Inferior parietal cortex (tissue), 1 donor: ENCODE measurements at regions not wholly inside any gene's neighbourhood (a gene's known extent, or its start where the extent isn't known, plus 50 kb on each side); places are given as distances from the start of the nearest gene placed in this dataset.
"Not testable (repeated sequence)": the region's sequence is repeated elsewhere in the genome, so short reads cannot be mapped to it uniquely, and the experiment has no call there.

Experiments
- DNase-seq: peaks from one replicate; pipeline ENCODE4 v3.0.0-alpha.2; 2016; ENCODE audit errors: extremely low spot score

DNA sequence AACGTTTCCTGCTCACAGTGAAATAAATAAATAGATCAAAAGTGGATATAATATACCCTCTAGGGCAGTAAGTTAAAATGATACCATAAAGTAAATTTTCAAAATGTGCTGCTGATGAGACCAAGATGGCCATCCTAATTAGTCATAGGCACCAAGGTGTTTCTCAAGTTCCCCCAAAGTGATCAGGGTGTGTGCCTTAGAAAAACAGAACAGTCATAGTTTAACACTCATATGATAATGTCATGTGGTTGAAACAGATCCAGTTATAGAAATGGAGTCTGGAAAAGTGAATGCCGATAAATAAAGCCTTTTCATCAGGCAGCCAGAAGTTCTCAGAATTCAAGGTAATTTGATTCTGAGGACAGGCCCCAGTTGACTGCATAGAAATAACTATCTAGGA lies 161.5 kb upstream of the CDKN2B start:
- no peak for DNase-seq

DNA sequence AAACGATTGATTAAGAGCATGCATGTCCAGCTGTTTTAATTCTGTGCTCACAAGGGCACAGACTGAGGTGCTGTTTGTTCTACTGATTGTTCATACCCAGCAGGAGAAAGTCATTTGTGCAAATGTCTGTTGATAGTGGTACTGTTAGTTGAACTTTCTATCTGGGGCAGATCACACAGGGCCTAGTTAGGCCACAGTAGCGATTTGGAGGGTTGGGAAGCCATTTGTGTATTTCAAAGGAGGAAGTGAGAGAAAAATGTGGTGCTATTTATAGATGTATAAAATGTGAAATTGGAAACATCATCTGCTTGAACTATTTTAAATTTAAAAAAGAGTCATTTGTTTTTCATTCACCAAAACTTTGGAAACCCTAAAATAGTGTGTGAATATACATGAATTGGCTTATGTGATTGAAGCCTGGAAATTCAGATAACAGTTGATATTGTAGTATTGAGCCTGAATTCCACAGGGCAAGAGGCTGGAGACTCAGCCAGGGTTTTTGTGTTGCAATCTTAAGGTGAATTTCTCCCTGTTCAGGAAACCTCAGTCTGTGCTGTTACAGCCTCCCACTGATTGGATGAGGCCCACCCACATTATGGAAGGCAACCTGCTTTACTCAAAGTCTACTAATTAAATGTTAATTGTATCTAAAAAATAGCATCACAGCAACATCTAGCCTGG lies 162.0 kb upstream of the CDKN2B start:
- no peak for DNase-seq

DNA sequence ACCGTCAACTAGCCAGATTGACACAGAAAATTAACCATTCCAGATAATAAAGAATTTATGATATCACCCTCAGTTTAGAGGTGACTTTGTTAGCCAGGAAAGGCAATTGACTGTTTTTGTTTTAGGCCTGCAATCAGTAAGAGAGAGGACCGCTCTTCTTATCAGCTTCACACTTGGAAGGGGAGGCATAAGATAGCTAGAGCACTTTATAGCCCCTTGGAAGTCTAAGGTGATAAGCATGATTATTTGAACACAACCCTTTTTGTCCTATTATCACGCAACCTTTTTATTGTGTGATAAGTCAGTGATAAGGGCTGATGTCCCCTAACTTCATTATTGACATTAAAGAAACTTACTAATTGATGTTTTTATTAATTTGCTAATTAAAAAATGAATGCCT lies 162.6 kb upstream of the CDKN2B start:
- DNase-seq: no peak

DNA sequence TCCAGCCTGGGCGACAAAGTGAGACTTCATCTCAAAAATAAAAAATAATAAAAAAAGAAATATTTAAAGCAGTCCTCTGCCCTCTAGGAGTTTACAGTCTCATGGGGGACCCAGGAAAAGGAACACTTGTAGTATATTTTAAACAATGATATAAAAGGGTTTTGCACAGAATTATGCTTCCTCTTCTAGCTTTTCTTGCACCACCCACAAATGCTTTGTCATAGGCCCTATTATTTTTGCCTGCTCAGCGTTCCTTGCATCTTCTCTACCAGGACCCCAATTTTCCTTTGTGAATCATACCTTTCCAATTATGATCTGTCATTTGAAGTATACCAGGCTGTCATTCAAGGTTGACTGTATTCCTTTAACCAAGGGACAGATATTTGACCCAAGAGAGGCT lies 164.8 kb upstream of the CDKN2B start:
- DNase-seq: no peak

DNA sequence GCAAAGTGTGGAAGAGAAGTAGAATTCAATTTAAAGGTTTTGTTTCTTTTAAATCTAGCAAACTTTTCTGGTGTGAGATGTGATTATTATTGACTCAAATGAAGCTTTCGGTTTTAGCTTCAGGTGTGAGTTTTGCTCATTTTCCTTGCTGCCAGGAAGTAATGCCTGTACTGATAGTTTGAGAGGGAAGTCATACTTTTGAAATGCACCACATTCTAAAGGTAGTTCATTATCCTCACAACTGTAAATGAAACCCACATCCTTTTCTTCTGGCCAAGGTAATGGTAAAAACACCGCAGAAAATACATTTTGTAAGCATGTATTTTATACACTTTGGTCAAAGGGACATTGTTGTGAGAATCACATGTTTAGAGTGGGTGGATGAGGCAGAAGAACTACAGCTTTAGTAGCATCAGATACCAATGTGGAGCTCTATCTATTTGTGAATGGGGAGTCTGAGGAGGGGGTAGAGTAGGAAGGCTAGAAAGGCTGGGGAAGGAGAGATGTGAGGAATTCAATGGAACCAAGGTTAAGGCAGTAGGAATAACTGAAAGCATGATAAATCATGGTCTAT lies 167.0 kb upstream of the CDKN2B start:
- DNase-seq: no peak

DNA sequence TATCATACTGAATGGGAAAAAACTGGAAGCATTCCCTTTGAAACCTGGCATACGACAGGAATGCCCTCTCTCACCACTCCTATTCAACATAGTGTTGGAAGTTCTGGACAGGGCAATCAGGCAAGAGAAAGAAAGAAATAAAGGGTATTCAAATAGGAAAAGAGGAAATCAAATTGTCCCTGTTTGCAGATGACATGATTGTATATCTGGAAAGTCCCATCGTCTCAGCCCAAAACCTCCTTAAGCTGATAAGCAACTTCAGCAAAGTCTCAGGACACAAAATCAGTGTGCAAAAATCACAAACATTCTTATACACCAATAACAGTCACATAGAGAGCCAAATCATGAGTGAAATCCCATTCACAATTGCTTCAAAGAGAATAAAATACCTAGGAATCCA lies 171.9 kb upstream of the CDKN2B start:
- DNase-seq: not testable (repeated sequence)

DNA sequence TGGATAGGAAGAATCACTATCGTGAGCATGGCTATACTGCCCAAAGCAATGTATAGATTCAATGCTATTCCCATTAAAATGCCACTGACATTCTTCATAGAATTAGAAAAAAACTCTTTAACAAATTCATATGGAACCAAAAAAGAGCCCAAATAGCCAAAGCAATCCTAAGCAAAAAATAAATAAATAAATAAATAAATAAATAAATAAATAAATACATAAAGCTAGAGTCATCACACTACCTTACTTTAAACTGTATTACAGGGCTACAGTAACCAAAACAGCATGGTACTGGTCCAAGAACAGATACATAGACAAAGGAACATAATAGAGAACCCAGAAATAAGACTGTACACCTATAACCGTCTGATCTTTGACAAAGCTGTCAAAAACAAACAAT lies 180.4 kb upstream of the CDKN2B start:
- DNase-seq: no peak

DNA sequence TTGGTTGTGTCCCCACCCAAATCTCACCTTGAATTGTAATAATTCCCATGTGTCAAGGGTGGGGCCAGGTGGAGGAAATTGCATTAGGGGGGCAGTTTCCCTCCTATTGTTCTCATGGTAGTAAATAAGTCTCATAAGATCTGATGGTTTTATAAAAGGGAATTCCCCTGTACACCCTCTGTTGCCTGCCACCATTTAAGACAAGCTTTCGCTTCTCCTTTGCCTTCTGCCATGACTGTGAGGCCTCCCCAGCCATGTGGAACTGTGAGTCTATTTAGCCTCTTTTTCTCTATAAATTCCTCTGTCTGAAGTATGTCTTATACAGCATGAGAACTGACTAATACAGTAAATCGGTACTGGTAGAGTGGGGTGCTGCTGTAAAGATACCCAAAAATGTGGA lies 187.9 kb upstream of the CDKN2B start:
- DNase-seq: not testable (repeated sequence)

DNA sequence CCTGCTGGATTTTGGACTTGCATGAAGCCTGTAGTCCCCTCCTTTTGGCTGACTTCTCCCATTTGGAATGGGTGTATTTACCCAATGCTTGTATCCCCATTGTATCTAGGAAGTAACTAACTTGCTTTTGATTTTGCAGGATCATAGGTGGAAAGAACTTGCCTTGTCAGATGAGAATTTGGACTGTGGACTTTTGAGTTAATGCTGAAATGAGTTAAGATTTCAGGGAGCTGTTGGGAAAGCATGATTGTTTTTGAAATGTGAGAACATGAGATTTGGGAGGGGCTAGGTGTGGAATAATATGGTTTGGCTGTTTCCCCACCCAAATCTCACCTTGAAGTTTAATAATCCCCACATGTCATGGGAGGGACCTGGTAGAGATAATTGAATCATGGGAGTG lies 189.6 kb upstream of the CDKN2B start:
- no peak for DNase-seq

DNA sequence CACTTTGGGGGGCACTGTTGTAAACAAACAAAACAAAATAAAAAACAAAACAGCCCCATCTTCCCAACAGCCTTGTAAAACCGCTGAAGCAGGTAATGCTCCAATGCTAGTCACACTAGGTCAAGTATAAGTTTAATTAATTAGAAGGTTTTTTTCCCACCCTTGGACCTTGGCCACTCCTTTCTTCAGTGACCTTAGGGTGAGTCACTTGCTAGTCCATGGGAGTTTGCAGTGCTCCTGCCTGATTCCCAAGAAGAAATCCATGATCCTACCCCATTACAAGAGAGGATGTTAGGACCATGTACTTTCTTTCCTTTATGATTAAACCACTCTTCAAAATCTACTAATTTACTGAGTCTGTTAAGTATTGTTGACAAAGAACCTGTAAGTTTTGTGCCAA lies 192.2 kb upstream of the CDKN2B start:
- no peak for DNase-seq

DNA sequence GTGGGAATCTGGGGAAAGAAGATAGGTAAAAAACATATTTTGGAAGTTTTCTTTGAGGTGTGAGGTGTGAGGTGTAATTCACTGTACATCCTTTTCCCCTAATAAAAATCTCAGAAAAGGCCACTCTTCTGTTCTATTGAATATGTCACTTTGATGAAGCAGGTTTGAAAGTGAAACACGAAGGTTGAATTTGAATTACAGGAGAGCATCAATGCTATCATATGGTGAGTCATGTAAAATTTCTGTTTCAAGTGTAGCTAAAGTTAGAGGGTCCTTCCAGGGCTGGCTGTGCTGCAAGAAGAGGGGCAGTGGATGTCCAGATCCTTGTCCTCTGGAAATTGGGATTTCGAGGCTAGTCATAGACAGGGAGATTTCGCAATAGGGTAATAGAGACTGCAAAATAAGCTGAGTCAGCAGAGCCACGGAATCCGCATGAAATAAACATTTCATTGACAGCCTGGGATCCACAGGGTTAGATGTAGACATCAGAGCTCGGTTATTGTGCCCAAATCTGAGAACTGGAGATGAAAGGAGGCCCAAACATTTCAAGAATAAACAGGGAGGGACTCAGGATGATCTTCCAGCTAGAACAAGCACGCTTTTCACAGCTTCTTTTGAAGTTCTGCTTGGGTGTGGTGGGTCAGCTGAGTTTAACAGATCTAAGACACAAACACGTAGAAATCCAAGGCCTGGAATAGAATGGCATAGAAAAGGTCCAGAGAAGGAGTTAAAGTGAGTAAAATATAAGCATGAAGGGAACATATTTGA lies 194.4 kb upstream of the CDKN2B start:
- no peak for DNase-seq

DNA sequence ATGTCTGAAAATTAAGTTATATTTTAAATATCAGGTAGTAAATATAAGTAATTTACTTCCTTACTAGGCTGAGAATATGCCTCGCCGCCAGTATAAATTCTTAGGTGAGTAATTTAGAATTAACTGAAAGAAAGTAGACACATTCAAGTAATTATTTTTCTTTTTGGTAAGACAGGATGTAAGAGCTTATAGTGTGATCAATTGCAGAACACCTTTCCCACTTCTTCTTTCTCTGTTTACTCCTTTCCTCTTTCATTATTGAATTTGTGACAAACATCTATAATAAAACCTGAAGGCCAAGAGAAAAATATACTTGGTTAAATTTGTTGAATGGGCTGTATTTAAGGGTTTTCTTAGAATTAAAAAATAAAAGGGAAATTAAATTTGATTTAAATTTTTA lies 195.1 kb upstream of the CDKN2B start:
- no peak for DNase-seq

DNA sequence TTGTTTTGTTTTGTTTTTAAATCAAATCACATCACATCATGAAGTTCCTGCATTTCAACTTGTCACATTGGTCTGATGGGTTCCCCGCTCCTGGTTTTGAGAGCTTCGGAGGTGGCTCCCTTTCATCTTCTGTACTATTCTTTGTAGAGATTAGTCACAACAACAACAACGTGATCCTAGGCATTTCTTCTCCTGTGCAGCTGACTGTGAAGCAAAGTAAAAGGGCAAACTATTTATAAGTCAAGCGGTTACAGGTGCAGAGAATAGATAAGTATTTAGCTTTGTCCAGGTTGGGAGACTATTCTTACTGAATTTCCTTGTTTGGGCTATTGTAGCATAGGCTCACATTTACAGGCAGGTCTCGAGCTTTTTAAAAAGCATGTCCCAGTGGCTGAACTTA lies 197.7 kb upstream of the CDKN2B start:
- no peak for DNase-seq

DNA sequence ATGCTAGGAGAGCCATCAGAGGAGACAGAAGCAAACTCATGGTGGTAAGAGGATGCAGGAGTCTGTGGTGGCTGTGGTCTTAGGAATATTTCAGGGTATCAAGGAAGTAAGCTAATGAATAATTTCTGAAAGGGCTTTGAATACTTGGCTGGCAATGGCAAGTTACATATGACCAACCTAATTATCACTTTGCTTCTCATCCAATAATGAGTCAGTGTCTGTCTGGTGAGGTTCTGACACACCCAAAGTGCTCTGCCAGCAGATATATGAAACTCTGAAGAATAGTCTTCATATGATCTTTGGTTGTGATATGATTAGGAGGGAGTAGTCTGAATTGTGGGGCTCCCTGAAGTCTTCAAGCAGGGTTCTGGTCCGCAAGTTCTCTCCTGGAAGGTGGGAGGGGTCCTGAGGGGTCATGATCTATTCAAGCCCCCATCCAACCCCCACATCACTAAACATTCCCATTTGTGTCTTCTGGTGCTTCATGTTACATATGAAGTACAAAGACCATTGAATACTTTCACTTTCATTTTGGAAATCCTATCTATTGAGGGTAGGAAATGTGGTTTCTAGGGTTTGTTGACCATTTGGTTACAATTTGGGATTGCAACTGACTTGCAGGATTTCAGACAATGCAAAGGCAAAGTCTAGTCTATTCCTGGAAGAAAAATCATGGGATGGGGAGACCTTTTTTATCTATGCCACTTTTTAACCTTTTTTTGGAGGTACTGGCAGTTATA lies 199.9 kb upstream of the CDKN2B start:
- DNase-seq: no peak

DNA sequence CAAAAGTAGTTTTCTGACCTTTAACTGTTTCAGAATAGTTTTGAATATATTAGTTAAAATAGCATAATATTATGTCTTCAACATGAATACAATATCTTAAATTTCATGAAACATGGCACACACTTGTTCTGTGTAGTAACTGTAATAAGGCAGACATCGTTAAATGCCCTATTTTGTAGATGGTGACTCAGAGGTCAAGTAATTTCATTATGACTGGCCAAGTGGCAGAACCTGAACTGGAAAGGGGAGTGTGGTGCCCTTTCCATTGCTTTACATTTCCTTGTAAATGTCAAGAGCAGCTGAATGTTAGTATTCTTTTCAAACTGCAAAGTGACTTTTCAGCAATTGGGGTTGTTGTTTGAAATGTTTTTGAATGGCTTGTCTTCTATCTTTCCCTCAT lies 201.2 kb upstream of the CDKN2B start:
- no peak for DNase-seq

DNA sequence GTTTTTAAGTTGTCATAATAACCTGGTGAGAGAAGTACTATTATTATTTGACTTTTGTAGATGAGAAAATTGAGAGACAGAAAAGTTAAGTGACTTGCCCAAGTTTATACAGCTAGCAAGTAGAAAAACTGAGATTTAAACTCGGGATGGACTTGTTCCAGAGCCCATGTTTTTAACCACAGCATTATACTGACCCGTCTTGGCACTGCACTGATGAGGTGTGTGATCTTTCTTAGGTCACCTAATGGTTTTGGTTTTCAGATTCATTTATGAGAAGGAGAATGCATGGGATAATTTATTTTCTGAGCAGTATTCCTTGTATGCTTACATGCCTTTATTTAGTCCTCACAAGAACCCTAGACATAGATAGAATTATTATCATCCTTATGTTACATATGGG lies 201.8 kb upstream of the CDKN2B start:
- DNase-seq: no peak

DNA sequence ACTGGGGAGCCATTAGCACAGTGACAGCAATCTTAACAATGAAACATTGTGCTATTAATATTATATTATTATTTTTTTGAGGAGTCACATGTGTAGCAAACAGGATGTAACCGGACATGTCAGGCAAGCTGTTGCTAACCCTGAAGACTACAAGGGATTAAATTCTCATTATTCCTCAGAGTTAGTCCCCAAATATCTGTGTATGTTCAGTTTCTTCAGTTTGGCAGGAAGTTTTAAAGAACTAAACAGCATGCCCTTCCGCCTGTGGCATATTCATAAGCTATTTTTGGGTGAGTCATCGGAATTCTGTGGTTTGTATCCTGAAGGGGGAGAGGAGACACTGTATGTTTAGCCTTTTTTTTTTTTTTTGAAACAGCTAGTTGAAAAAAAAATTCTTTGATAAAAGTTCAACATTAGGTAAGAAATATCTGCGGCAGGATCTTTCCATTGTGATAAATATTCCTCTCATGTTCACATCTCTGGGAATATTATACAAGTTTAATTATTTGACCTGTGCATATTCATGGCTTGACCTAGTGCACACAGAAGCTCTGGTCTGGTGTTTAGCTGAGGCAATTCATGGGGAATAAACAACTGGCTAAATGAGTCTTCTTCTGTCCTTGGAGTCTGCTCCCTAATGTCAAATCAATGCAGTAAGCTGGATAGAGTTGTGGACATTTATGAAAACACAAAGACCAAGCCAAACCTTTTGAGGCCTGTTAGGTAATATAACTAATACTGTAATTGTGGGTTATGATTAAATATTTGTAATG lies 202.7 kb upstream of the CDKN2B start:
- DNase-seq: no peak

DNA sequence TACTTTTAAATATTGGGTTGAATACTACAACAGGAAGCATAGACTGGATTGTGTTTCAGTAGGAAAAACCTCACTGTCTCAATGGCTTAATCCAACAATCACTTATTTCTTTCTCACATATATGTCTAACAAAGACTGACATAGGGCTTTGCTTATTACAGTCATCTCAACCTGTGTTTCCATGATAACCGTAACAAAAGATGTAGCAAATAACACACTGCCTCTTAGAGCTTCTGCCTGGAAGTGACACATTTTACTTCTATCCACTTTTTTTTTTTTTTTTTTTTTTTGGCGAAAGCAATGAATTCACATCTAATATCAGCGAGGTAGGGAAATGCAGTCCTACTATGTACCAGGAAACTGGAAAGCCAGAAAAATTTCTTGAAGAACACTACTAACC lies 204.9 kb upstream of the CDKN2B start:
- no peak for DNase-seq

DNA sequence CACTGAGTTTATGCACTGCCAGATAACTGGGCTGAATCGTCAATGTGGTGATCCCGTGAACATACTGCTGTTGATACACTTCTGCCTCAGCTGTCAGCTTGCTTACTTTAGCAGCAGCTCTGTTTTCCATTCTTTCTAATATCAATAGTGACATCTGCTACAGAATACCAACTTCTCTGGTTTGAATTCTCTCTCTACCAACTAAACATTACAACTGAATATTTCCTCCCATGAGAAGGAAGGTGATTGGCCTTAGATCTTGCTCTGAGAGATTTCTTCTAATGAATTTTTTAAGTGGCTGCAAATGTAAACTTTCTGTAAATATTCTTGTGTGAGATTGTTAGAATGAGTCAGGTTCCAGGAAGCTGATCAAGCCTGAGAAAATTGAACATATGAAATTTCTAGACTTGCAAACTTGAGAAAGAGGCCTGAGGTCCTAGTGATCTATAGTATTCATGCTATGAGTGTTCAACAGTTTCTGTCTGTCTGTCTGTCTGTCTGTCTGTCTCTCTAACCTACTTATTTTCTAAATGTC lies 205.5 kb upstream of the CDKN2B start:
- no peak for DNase-seq

DNA sequence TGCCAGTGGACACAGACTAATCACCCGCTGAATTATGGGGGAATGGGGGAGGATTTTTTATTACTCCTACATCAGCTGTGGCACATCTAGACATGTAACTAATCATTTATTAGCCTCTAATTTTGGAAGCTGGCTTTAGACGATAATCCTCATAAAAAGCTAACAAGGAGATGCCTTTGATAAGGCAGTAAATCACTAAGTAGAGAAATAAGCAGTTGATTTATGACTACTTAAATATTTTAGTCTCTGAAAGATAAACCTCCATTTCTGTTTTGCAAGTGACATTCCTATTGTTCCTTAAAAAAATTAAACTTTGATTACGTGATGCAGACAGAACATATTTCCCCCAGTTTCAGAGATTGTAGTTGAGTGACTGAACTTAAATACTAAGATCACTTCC lies 206.4 kb upstream of the CDKN2B start:
- no peak for DNase-seq

DNA sequence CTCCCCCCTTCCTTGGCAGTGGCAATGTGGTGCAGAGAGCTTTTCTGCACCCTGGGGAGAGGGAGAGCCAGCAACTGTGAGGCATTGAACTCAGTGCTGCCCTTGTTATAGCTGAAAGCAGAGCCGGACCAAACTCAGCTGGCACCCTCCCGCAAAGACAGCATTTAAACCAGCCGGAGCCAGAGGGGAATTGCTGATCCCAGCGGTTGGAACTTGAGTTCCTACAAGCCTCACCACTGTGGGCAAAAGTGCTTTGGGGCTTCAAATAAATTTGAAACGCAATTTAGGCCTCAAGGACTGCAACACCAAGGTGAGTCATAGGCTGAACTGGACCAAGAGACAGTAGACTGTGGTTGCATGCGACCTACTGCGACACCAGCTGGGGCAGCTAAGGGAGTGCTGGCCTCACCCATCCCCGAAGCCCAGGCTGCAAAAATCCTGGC lies 207.6 kb upstream of the CDKN2B start:
- no peak for DNase-seq

DNA sequence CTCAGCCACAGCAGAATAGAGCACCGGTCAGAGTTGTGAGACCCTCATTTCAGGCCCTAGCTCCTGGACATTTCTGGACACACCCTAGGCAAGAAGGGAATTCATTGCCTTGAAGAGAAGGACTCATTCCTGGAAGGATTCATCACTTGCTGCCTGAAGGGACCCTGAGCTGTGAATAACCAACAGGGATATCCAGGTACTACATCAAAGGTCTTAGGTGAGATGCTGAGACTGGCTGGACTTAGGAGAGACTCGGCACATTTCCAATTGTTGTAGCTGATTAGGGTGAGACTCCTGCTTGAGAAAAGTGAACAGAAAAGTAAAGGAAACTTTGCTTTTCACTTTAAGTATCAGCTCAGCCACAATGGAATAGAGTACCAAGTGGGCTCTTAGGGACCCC lies 208.1 kb upstream of the CDKN2B start:
- no peak for DNase-seq
